Activated T-cell treated with anti-CD3 and anti-CD28 coated beads, Interleukin-2, amount 50 U/mL, for 48 hours (primary cell): ENCODE measurements at regions not wholly inside any gene's neighbourhood (a gene's known extent, or its start where the extent isn't known, plus 50 kb on each side); places are given as distances from the start of the nearest gene placed in this dataset.

Experiments used
- DNase-seq, 2 experiments: peaks; one replicate each; pipeline ENCODE4 v3.0.0-alpha.2; 2020

DNA sequence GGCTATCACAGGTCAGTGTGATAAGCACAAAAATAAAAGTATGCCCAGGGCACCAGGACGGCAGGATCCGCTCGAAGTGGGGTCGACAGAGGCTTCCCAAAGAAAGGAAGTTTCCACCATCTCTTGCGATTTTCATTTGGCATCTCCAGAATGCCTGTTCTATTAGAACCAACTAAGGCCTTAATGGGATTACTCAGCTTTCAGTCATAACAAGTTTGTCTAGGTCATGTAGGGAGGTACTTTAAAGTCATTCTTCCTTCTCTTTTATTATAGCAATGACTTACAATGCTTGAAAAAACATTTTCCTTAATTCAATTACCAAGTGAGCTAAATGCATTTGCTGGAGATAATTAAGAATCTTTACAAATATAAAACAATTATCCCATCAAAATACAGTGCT lies 83.6 kb upstream of the DIO3 start:
- DNase-seq: no peak

GRCh38 chr14:101478096-101478495 lies 83.2 kb upstream of the DIO3 start:
- DNase-seq: no peak

DNA sequence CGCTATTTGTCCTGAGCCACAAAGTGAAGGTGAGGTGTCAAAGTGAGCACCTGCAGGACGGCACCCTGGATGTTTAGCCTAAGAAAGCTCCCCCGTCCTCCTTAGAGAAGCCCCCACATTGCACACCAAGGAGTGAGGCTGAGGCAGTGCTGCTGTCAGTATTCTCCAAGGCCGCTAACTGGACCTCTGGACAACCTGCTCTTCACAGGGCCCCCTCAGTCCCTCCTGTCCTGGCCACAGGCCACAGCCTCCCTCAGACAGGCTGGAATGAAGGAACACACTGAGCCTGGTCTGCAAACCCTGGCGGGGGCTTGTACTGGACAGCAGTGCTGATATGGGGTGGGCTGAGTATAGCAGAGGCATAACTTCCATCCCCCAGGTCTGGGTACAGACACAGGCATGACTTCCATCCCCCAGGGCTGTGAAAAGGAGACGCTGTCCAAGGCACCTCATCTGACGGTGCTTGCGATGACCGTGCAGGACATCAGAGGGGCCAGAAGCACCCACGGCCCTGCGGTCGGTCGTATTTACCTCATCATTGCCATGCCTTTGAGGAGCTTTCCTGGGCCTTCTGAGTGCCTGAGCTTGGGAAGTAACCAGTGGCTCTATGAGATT lies 82.4 kb upstream of the DIO3 start:
- DNase-seq: no peak

DNA sequence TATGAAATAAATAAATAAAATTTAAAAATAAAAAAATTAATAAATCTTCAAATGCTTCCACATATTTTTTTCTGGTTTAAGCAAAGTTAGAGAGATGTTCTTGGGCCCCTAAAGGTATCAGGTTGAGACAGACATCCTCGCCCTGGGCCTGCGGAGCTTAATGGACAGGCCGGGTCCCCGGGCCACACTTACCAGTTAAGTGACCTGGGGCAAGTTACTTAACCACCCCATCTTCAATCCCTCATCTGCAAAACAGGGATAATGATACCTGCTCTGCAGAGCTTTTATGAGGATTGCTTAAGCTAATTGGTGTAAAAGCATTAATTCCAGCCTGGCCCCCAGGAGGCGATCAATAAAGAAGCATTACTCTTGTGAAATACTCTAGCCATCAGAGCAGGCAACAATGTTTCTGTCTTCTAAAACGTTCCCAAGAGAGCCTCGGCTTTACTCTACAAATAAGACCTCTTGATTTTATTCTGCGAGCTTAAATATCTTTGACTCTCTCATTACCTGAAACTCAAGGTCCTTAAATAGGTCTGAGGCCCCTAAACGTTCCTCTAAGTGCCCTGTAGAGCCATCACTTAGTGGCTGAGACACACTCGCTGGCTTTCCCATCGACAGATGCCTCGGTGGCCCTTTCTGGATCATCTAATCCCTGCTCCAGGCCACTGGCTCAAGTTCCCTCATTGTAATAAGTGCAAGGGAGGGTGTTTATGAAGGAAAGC lies 81.1 kb upstream of the DIO3 start:
- no peak for DNase-seq

GRCh38 chr14:101480747-101481530 lies 80.4 kb upstream of the DIO3 start:
- DNase-seq: no peak

- no peak for DNase-seq
Measured at GRCh38 chr14:101481557-101481956, 79.7 kb upstream of the DIO3 start.

DNA sequence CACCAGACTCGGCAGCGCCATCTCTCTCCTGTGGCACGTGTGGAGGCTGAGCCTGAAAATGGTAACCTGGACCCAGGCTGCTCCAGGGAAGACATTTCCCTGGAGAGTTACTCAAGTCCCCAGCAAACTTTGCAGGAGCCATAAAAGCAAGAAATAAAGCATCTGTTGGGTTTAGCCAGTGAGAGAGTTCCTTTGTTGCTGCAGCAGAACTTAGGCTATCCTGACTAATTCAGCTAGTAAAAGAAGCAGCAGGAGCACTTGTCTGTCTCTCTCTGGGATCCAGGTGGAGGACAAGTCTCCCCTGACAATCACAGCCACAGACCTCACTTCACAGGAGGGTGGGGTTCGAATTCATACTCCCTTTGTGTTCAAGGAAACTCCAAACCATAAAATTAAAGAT lies 79.2 kb upstream of the DIO3 start:
- DNase-seq: no peak

DNA sequence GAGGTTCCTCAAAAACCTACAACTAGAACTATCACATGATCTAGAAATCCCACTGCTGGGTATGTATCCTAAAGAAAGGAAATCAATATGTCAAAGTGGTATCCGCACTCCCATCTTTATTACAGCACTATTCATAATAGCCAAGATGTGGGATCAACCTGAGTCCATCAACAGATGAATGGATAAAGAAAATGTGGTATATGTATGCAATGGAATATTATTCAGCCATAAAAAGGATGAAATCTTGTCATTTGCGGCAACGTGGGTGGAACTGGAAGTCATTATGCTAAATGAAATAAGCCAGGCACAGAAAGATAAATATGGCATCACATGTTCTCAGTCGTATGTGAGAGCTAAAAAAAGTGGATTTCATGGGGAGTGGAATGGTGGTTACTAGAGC lies 77.5 kb upstream of the DIO3 start:
- no peak for DNase-seq

GRCh38 chr14:101489092-101489760 lies 72.1 kb upstream of the DIO3 start:
- DNase-seq: no peak

GRCh38 chr14:101490771-101491170 lies 70.5 kb upstream of the DIO3 start:
- no peak for DNase-seq

- no peak for DNase-seq
Measured at GRCh38 chr14:101491841-101492240, 69.5 kb upstream of the DIO3 start.

GRCh38 chr14:101492716-101493115 lies 68.6 kb upstream of the DIO3 start:
- DNase-seq: no peak

- DNase-seq: no peak
Measured at GRCh38 chr14:101494826-101495225, 66.5 kb upstream of the DIO3 start.

DNA sequence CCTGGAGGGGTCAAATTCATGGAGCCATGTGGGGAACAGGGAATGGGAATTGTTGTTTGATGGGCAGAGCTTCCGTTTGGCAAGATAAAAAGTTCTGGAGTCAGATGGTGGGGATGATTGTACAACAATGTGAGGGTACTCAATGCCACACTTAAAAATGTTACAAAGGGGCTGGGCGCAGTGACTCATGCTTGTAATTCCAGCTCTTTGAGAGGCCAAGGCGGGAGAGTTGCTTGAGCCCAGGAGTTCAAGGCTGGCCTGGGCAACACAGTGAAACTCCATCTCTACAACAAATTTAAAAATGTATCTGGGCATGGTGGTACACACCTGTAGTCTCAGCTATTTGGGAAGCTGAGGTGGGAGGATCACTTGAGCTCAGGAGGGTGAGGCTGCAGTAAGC lies 66.0 kb upstream of the DIO3 start:
- DNase-seq: no peak

GRCh38 chr14:101495827-101496775 lies 65.2 kb upstream of the DIO3 start:
- DNase-seq: no peak

GRCh38 chr14:101496776-101497683 lies 64.3 kb upstream of the DIO3 start:
- DNase-seq: no peak

DNA sequence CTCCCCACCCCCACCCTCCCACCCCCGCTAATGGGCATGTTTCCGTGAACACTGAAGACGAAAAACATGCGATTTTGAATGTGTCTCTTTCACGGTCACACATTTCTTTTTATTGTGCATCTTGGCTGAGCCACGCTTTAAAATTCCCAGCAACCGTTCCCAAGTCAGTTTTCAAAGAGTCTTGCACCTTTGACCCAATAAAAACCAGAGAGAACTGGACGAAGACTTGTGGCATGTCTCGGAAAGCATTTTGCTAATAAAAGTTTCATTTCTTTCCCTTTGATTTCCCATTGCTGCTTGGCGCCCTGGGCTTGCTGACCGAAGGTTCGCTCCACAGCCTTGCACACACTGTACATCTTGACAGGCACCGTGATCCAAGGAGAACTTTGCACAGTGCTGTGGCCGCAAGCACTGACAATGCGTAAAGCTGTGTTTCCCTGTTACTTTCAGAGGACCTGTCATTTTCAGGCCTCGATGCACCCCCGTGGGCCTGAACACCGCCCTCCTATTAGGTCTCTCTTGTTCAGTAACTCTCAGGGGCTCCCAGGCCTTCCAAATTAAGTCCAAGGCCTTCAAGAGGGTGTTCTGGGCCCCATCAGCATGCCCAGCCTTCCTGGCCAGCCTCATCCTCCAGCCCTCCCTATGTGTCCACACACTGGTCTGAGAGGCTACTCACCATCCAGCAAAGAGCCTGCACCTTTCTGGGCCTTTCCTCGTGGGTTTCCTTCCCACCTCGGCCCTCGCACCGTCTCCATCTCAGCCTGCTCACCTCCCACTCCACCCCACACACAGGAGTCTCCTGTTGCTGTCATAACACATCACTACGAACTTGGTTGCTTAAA lies 63.4 kb upstream of the DIO3 start:
- DNase-seq: no peak

GRCh38 chr14:101498526-101498860 lies 62.8 kb upstream of the DIO3 start:
- no peak for DNase-seq

DNA sequence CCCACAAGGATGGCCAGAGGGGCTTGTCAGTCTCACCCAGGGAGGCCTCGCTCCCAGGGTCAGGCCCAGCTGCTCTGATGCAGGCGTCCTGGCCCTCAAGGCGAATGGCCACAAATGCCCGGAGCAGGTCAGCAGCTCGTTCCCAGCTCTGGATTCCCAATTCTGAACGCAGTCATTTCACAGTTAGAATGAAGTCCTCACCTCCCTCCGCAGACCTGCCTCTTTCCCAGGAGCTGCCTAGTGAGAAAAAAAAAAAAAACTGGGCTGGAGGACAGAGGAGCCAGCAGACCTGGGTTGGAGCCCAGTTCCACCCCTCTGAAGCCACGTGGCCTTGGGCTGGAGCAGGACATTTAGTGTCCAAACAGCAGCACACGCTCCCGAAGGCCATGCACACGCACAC lies 62.2 kb upstream of the DIO3 start:
- DNase-seq: no peak

DNA sequence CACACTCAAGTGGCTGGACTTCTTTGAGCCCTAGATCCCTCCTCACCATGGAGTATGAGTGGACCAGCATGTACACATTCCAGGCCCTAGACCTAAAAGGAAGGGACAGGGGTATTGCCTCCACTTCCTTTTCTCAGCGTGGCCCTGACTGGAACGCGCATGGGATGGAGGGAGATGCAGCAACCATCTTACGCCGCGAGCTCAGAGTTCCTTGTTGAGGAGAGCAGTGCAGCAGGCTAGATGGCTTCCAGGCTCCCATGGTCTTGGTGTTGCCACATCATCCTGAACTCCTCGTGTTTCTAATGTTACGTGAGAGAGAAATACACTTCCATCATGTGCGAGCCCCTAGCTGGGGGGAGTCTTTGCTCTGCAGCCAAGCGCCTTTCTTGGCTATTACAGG lies 61.8 kb upstream of the DIO3 start:
- no peak for DNase-seq
